Left lobe of liver (tissue), 2 donors: ENCODE measurements at regions not wholly inside any gene's neighbourhood (a gene's known extent, or its start where the extent isn't known, plus 50 kb on each side); places are given as distances from the start of the nearest gene placed in this dataset.

Experiments
- ATAC-seq: fragments of 200-7000 bp; cut with Tn5 transposase; one replicate; pipeline ENCODE4 v1.9.1; 2020; ENCODE audit warnings: mild to moderate bottlenecking, moderate library complexity
- DNase-seq: peaks from one replicate; pipeline ENCODE4 v3.0.0-alpha.2; 2020; ENCODE audit warnings: low spot score
- donor health status: DM: no; HTN: no; CAD: no; lungs with moderate emphysema.
- donor health status: DM: no; HTN: yes; CAD: no.

DNA sequence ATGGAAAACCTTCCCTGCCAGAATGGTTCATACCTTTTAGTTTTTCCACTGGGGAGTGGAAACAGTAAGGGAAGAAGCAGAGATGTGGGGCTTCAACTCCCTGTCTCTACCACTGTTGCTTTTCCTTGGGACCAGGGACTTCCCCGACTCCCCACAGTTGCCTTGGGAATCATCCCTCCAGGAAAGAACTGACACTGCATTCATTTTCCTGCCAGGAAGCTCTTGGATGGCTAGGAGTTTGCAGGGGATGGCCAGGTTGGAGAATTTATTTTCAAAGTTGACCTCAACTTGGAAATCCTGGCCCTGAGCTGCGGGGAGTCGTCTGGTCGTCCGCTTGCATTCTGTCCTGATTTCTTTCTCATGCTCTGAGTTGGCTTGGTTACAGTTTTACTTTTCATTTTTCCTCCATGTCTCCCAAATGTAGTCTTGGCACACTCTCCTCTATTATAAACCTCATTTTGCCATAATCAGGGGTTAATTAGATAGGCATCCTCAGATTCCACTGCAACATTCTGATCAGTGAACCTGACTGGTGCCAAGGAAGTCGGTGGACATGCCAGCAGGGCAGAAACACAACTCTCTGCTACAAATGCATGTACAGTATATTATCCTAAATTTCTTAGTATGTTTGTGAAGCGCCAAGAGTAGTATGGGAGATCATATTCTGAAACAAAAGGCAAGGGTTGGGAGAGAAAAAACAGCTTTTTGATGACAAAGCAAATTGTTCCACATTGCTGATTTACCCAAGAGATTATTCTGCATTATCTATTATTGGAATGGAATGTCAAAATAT, 220.5 kb upstream of the XYLT1 start:
- no peak for ATAC-seq

DNA sequence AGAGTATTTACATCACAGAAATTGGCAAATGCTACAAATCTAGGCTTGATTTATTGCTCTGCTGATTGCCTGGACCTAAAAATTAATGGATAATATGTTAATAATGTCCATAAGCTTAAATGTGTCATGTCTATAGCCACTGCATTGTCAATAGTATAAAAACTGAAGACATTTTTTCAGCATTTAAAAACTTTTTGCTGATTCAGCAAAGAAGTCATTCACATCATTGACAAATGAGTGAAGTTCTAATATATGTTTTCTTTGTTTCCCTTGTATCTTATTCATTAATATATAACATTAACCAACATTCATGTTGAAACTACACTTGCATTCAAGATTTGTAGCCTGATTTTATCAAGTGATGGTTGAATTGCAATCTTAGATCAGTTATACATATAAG, 214.7 kb upstream of the XYLT1 start:
- DNase-seq = no peak
- no peak for ATAC-seq

More for the DNA sequence above, 220.5 kb upstream of the XYLT1 start:
- no peak for DNase-seq

DNA sequence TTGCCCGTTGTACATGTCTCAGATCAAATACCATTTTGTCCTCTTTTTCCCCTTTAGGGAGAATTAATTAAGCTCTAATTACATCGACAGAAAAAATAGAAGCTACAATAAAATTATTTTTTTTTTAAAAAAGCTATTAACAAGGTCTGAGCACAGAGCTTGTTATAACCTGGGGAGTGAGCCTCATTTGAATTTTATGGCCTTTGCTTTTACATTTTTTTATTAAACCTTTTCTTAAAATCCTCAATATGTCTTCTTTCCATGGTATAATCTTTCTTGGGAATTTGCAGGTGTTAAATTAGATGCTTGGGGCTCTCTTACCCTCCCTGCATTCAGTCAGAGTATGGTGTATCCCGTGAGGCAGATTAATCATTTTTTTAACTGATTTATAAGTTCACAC, 212.5 kb upstream of the XYLT1 start:
- DNase-seq (no peak), ATAC-seq (no peak)

DNA sequence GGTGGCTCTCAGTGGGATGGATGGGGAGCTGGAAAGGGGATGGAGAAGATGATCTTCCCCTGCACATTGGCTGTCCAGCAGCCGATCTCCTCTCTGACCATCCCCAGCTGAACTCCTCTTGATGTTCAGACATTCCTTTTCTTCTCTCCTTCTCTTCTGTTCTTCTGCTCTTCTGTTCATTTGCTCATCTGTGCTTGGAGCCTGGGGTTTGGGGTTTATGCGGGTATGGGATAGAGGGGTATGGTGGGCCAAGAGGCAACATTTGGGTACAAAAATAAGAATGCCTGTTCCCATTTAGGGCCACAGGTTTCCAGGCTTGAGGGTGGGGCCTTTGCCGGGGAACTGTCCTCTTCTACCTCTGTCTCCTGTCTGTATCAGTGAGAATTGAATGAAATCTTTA, 205.4 kb upstream of the XYLT1 start:
- ATAC-seq (no peak), DNase-seq (no peak)

DNA sequence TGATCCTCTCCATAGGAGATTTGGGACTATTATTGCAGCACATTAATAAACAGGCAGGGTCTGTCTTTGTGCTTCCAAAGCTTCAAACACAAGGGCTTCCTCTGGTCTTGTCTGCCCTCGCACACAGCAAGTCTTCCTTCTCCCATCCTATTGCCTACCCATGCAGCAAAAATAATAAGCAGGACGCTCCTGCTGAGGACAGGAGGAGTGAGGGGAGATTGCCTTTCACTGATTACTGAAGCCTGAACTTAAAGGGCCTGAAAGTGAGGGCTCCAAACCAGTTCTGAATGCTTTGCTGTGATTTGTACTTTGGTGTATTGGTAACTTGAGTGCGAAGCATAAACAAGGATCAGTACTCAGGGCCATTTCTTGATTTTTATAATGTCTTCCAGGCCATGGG, 197.6 kb upstream of the XYLT1 start:
- no peak for ATAC-seq
- no peak for DNase-seq

DNA sequence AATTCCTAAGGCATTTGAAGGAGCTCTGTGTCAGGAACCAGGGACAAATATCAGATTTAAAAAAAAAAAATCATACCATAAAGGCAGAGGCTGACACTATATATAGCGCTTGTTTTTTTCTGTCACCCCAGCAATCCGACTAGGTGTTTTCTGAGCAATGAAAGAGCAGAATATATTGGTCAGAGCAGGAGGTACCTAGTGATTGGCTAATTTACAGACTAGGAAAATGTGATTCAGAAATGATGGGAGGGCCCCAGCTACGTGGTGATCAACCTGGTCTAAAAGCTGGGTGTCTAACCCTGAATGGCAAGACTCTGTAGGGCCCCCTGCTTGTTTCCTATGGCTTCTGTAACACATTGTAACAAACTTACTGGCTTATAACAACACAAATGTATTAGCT, 195.5 kb upstream of the XYLT1 start:
- ATAC-seq = no peak

DNA sequence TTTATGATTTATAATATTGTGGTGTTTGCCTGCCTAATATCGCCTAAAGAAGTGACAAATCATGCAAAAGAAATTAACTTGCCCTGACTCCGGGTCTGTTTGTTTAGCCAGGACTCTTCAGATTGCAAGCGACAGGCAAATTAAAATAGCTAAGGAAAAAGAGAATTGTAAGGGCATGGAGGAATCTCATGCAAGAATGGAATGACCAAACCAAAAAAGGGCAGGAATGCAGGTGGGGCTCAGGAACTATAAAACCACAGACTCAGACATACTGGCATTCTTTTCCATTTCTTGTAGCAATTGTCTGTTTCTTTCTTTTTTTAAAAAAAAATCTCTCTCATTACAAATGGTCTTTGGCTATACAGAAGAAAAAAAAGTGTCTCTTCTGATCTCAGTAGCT, 188.1 kb upstream of the XYLT1 start:
- ATAC-seq = no peak
- DNase-seq = no peak

More for the DNA sequence above, 195.5 kb upstream of the XYLT1 start:
- no peak for DNase-seq

DNA sequence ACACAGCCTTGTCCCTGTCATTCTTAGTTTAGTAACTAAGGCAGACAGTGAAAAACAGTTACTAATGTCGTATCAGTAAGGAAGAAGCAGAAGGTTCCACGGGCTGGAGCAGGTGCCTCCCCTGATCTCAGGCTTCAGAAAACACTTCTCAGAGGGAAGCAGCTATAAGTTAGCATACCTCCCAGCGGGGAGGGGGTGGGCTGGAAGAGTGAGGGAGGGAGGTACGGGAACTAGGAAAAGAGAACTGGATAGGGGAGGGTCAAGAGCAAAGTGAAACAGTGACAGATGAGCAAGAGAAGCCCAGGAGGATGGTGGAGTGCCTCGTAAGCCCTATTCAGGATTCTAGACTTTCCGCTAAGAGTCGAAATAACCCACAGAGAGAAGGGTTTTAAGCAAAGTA, 186.3 kb upstream of the XYLT1 start:
- no peak for ATAC-seq

DNA sequence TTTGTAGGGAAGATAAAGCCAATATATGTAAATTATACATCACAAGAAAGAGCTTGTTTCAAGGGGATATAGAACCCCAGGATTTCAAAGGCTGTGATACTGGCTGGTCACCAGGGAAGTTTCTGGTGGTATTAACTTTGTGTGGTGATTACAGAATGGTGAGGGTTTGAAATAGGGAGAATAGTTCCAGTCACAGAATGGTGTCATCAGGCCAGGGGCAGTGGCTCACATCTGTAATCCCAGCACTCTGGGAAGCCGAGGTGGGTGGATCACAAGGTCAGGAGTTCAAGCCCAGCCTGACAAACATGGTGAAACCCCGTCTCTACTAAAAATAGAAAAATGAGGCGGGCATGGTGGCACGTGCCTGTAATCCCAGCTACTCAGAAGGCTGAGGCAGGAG, 183.8 kb upstream of the XYLT1 start:
- ATAC-seq = no peak
- DNase-seq = no peak

More for the DNA sequence above, 186.3 kb upstream of the XYLT1 start:
- DNase-seq = no peak

DNA sequence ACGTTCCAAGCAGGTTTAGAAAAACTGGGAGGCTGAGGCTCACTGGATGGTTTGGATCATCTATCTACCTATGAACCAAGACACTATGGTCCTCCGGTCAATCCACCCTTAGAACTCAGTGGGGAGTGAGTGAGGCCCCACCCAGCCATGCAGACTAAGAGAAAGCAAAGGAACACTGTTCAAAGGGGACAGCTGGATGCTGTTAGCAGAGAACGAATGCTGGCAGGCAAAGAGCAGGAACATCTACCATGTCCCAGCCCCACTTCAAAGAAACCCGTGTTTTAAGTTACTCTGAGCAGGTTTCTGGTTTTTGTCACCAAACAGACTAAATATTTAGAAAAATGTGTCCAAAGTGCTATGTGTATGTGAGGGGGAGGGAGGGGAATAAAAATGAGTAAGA, 183.4 kb upstream of the XYLT1 start:
- ATAC-seq (no peak), DNase-seq (no peak)

DNA sequence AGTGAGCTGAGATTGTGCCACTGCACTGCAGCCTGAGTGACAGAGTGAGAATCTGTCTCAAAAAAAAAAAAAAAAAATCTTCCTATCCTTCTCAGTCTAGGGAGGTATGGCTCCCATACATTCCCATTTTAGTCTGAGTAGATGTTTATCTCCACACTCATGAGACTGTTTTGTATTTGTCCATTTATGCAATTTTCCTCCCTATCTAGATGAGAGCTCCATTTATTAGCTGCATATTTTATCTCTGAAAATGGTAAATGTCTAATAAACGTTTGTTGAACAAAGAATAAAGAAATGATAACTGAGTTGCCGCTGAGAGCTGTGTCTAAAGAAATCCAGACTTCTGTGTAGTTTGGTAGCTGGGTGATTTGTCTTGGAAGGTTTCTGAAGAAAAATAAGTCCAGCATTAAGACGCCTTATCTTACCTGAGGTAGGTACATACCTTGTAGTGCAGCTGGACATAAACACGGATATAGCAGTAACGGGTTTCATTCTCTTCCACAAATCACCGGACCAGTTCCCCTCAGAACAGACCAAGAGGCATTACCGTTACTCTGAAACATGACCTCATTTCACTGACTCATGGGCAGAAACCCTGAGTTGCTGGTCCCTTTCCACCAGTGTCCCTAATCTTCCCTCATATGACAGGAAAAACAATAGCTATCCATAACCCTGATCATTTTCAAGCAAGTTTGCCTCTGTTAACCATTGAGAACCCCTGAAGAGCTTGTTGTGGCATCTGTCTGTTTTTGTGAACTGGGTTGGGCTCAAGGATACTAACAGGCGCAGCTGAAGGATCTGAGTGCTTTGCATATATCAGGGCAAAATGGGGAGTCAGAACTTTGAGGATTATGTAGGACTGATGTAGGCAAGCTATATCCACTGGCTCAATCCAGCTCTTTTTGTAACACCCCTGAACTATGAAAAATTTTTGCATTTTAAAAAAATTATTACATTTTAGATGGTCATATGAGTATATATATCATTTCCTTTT, 177.4 kb upstream of the XYLT1 start:
- ATAC-seq (no peak), DNase-seq (no peak)

DNA sequence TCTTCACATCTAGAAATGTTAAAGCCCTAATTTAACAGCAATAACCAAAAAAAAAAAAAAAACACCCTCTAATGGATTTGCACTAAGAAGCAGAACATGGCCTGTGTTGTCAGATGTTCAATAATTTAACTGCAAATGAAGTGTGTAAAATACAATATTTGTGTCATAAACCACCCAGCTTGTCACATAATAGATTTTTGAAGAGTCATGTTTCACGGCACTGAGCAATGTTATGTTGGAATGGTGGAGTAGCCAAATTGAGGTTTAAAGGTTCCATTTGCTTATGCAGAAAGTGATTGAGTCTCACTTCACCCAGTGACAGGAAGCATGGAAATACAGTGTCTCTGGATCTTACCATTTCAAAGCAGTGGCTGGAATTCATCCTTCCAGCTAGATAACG, 173.2 kb upstream of the XYLT1 start:
- no peak for ATAC-seq

DNA sequence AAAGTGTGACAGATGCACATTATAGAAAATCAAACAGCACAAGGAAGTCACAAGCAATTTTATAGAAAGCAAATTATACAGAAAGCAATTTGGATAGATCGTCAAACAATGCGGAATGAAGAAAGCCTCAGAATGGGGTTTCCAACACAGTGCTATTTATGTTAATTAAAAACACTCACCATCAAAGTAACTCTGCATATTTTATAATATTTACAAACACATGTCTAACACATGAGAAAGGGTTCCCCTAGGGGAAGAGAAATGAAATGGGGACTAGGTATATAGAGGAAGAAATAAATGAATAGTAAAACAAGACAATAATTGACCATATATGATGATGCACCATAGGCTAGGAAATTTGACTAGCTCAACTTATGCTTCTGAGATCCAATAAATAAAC, 171.2 kb upstream of the XYLT1 start:
- no peak for ATAC-seq
- no peak for DNase-seq

More for the DNA sequence above, 173.2 kb upstream of the XYLT1 start:
- DNase-seq = no peak

DNA sequence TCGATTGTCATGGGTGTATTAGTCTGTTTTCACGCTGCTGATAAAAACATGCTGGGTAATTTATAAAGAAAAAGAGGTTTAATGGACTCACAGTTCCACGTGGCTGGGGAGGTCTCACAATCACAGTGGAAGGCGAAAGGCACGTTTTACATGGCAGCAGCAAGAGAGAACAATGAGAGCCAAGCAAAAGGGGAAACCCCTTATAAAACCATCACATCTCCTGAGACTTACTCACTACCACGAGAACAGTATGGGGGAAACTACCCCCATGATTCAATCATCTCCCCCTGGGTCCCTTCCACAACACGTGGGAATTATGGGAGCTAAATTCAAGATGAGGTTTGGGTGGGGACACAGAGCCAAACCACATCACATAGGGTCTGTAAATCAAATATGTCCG, 167.4 kb upstream of the XYLT1 start:
- ATAC-seq (no peak), DNase-seq (no peak)

DNA sequence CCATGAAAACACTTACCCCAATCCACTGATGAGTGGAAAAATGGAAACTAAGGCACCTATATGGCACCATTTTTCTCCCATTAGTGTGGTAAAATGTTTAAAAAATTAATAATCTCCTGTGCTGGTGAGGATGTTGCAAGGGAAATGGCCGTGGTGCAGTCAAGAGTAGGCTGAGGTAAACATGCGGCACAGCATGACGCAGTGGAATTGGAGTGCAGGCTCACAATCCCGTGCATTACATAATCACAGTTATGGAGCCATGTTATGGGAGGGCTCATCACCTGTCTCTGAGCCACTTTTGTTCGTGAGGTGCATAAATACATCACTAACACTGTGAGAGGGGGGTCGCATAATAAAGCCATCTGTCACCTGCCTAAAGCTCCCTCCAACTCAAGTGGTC, 164.4 kb upstream of the XYLT1 start:
- ATAC-seq (no peak), DNase-seq (no peak)

DNA sequence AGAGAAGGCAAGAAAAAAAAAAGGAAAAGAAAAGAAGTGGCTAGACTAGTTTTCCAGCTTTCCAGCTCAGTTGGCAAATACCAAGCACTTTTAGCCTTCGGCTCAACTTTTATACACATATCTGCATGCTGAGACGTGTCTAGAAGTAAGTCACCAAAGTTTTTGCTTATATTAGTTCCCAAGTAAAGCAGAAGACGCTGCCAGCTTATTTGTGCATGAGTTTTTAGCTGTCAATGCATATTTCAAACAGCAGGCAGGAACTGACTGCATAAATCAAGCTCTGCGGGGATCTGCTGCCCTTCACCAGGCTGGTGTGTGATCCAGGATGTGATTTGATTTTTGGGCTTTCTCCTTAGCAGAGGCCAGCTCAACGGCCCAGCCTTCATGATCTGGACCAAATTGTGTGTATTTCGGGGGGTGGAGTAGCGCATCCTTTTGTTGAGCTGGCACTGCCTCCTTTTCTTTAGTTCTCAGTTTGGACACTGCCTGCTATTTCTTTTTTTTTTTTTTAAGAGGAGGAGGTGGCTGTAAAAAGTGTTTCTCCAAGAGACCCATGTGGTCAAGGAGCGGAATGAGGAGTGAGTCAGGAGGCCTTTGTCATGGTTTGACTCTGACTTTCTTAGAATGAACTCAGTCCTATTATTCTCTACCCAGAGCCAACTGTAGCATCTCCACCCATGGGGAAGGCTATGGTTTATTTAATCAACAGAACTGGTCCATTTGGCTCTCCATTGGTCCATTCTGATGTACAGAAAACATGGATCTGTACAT, 162.6 kb upstream of the XYLT1 start:
- DNase-seq = no peak
- ATAC-seq = no peak

DNA sequence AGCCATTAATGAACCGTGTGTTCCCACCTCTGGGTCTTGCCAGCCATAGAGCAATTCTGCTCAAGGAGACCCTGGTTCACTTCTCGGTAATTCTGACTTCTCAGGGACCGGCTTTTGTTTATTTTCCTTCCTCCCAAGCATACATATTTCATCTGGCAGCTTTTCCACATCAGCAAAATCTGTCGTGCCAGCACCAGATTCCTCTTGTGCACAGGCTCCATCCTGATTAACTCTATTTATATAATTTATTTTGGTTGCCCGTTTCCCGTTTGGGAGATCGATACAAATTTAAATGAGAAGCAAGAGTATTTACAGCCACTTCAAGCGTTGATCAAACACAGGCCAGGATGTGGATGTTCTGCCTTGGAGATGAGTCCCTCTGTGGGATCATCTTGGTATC, 161.9 kb upstream of the XYLT1 start:
- ATAC-seq (no peak), DNase-seq (no peak)

DNA sequence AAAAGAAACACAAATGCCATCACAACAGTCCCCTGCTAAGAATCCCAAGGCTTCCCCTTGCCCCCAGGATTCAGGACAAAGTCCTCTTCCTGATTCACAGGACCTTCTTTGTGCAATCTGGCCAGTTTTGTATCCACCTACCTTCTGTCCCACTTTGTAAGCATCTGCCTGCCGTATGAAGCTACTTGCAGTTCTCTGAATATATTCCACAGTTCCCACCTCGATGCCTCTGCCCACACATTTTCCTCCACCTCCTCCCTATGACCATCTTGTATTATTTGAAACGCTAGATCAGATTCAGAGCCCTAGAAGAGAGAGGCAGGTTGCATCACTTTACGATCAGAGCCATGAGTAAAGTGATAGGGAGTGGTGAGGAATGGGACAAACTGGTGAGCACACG, 159.2 kb upstream of the XYLT1 start:
- ATAC-seq (no peak), DNase-seq (no peak)

DNA sequence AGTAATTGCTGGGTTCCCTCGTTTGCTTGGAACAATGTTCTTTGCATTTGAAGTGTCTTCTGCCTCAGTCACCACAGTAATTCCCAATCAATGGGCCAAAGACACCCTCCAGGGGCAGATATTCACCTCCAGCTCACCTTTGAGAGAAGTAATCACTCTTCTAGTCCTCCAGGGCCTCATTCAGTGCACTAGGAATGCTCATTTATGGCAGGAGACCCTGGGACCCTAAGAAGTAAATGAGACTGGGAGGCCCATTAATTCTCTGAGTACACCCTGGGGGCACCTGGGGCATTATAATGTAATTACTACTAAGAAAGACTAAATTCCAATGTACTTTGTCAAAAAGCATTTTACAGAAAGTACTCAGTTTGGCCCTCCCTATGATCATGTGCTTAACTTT, 158.2 kb upstream of the XYLT1 start:
- no peak for DNase-seq
- ATAC-seq = no peak

DNA sequence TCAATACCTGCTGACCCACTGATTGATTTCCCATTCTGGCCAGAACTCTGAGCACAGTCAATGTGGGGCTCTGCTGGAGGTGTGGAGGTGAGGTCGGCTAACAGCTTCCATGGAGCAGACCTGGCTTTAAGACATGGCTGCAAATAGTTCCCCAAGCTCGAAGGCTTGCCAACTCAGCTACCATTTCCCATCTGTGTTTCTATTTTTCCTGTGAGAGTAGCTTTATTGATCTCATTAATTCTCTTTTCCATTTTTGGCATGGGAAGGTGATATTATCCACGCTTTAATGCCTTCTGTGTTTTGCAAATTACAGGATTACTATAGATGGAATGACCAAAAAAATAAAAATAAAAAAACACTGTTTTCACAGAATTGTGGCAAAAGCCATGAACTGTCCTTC, 151.6 kb upstream of the XYLT1 start:
- no peak for ATAC-seq
- no peak for DNase-seq

DNA sequence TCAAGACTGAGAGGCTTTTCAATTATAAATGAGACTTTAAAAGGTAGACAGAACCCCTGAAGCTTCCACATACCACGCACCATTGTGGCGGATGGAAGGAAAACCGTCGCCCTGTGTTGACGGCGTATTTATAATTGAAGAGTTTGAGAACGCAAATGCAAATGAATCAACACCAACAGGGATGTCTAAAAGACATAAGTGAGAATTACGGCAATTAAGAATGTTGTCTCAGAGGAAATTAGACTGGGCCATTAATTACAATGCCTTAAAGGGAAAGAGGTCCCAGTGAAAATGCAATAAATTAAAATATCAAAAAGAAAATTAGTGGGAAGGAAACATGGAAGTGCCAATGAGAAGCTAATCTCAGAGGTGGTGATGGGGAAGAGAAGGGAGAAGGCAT, 148.5 kb upstream of the XYLT1 start:
- no peak for DNase-seq
- ATAC-seq = no peak
